KOPT-K1 (cell line): ENCODE measurements at regions not wholly inside any gene's neighbourhood (a gene's known extent, or its start where the extent isn't known, plus 50 kb on each side); places are given as distances from the start of the nearest gene placed in this dataset.

Experiments used
- H3K27ac ChIP-seq: fragments of 200-600 bp; sonication (generic); 2 replicates; pipeline ENCODE4 v1.5.1; 2016; ENCODE audit warnings: antibody characterized with exemption, mild to moderate bottlenecking, low read depth, low read length; ENCODE audit not compliant: poor library complexity, severe bottlenecking
- H3K36me3 ChIP-seq: fragments of 200-600 bp; sonication (generic); 2 replicates; pipeline ENCODE4 v1.5.1; 2017; ENCODE audit warnings: antibody characterized with exemption, mild to moderate bottlenecking, low read length, moderate library complexity; ENCODE audit not compliant: insufficient read depth
- H3K9me3 ChIP-seq: fragments of 200-600 bp; sonication (generic); 2 replicates; pipeline ENCODE4 v1.5.1; 2017; ENCODE audit warnings: antibody characterized with exemption, low read length, mild to moderate bottlenecking; ENCODE audit not compliant: insufficient read depth, poor library complexity, severe bottlenecking

GRCh38 chr5:37994729-37995128 is 154.9 kb upstream of the GDNF start:
- H3K36me3 ChIP-seq, result no peaks in the 10 kb centered on the region
- no peak overlapping the region for H3K27ac ChIP-seq

GRCh38 chr5:37991301-37992299 is 151.8 kb upstream of the GDNF start:
- H3K36me3 ChIP-seq, result no peaks in the 10 kb centered on the region
- no peaks in the 10 kb centered on the region for H3K9me3 ChIP-seq
- no peak overlapping the region for H3K27ac ChIP-seq

More at GRCh38 chr5:37994729-37995128, 154.9 kb upstream of the GDNF start:
- H3K9me3 ChIP-seq, result no peaks in the 10 kb centered on the region

GRCh38 chr5:37989884-37990283 is 150.0 kb upstream of the GDNF start:
- Histone ChIP-seq H3K9me3 (no peaks in the 10 kb centered on the region), H3K27ac (no peak overlapping the region), H3K36me3 (no peaks in the 10 kb centered on the region)

GRCh38 chr5:37988454-37989046 is 148.7 kb upstream of the GDNF start:
- no peaks in the 10 kb centered on the region for H3K9me3 ChIP-seq
- H3K27ac ChIP-seq, result no peak overlapping the region
- H3K36me3 ChIP-seq, result no peaks in the 10 kb centered on the region

- Histone ChIP-seq H3K9me3 (peaks cover 5% of the 10 kb centered on the region), H3K36me3 (no peaks in the 10 kb centered on the region), H3K27ac (no peak overlapping the region)
Measured at GRCh38 chr5:37984300-37984699, 144.5 kb upstream of the GDNF start.

GRCh38 chr5:37983463-37983862 is 143.6 kb upstream of the GDNF start:
- Histone ChIP-seq H3K36me3 (no peaks in the 10 kb centered on the region), H3K9me3 (peaks cover 5% of the 10 kb centered on the region), H3K27ac (no peak overlapping the region)

GRCh38 chr5:37979559-37979958 is 139.7 kb upstream of the GDNF start:
- Histone ChIP-seq H3K27ac (no peak overlapping the region), H3K36me3 (no peaks in the 10 kb centered on the region), H3K9me3 (peaks cover 5% of the 10 kb centered on the region)

- peaks cover 3% of the 10 kb centered on the region for H3K9me3 ChIP-seq
- no peak overlapping the region for H3K27ac ChIP-seq
Measured at GRCh38 chr5:37975531-37975930, 135.7 kb upstream of the GDNF start.

GRCh38 chr5:37971483-37972024 is 131.7 kb upstream of the GDNF start:
- Histone ChIP-seq H3K9me3 (no peaks in the 10 kb centered on the region), H3K27ac (no peak overlapping the region), H3K36me3 (no peaks in the 10 kb centered on the region)

More at GRCh38 chr5:37975531-37975930, 135.7 kb upstream of the GDNF start:
- no peaks in the 10 kb centered on the region for H3K36me3 ChIP-seq

- Histone ChIP-seq H3K27ac (no peak overlapping the region), H3K36me3 (no peaks in the 10 kb centered on the region), H3K9me3 (no peaks in the 10 kb centered on the region)
Measured at GRCh38 chr5:37966871-37967270, 127.0 kb upstream of the GDNF start.

GRCh38 chr5:37966291-37966690 is 126.5 kb upstream of the GDNF start:
- Histone ChIP-seq H3K9me3 (no peaks in the 10 kb centered on the region), H3K36me3 (no peaks in the 10 kb centered on the region), H3K27ac (no peak overlapping the region)

- no peak overlapping the region for H3K27ac ChIP-seq
- no peaks in the 10 kb centered on the region for H3K36me3 ChIP-seq
- peaks cover 12% of the 10 kb centered on the region for H3K9me3 ChIP-seq
Measured at GRCh38 chr5:37962389-37962788, 122.5 kb upstream of the GDNF start.

GRCh38 chr5:37957218-37957617 is 117.4 kb upstream of the GDNF start:
- H3K27ac ChIP-seq, result no peak overlapping the region
- H3K9me3 ChIP-seq, result peaks cover 12% of the 10 kb centered on the region
- H3K36me3 ChIP-seq, result no peaks in the 10 kb centered on the region

- no peak overlapping the region for H3K27ac ChIP-seq
- no peaks in the 10 kb centered on the region for H3K36me3 ChIP-seq
- H3K9me3 ChIP-seq, result peaks cover 12% of the 10 kb centered on the region
Measured at GRCh38 chr5:37955748-37956147, 115.9 kb upstream of the GDNF start.

- Histone ChIP-seq H3K27ac (no peak overlapping the region), H3K9me3 (peaks cover 12% of the 10 kb centered on the region), H3K36me3 (no peaks in the 10 kb centered on the region)
Measured at GRCh38 chr5:37954561-37954960, 114.7 kb upstream of the GDNF start.
